ENCODE measurements at regions not wholly inside any gene's neighbourhood (a gene's known extent, or its start where the extent isn't known, plus 50 kb on each side); places are given as distances from the start of the nearest gene placed in this dataset.

DNA sequence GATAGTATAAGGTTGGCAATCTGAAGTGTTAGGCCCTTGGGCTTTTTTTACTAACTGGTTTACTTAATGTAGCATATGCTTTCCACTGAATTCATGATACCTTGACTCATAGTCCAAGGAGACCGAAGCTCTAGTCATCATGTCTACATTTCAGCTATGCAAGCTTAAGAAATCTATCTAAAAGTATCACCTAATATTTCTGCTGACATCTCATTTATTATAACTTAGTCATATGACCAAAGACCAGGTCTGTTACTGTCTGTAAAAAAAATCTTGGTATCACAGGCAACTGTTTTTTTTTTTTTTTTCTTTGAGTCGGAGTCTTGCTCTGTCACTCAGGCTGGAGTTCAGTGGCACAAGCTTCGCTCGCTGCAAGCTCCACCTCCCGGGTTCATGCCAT lies 814.0 kb upstream of the NDST4 start:
- Mint-ChIP-seq H3K36me3 (ENCODE audit: insufficient read depth in 1 of 3, low read depth in 3 of 3) (no peaks in the 10 kb centered on the region), H3K27me3 (ENCODE audit: low read depth) (no peaks in the 10 kb centered on the region), H3K4me3 (no peak overlapping the region), H3K4me1 (no peaks in the 10 kb centered on the region), H3K27ac (no peak overlapping the region), H3K9me3 (no peaks in the 10 kb centered on the region)
- Histone ChIP-seq H3K14ac (ENCODE audit: insufficient read depth, low read length) (no peak overlapping the region), H4K8ac (replicated peaks; ENCODE audit: insufficient read length, low read depth, low read length) (no peak overlapping the region), H2BK15ac (ENCODE audit: low read depth, low read length) (no peak overlapping the region), H2BK12ac (ENCODE audit: insufficient read length, low read depth, low read length) (no peak overlapping the region), H3K79me1 (ENCODE audit: insufficient read depth, low read depth, low read length, poor library complexity, severe bottlenecking) (no peaks in the 10 kb centered on the region), H2BK5ac (ENCODE audit: insufficient read length, low read length) (no peak overlapping the region), H3K4ac (ENCODE audit: low read depth, low read length) (no peak overlapping the region), H3K4me1 (ENCODE audit: insufficient read depth, low read length) (no peaks in the 10 kb centered on the region), H2BK120ac (ENCODE audit: low read depth, low read length, poor library complexity, severe bottlenecking) (no peak overlapping the region), H3K79me2 (ENCODE audit: insufficient read depth, low read length) (no peaks in the 10 kb centered on the region), H4K5ac (ENCODE audit: insufficient read length, low read depth, low read length) (no peak overlapping the region), H3K4me2 (ENCODE audit: insufficient read depth, insufficient read length, low read length) (no peak overlapping the region), H4K20me1 (ENCODE audit: control insufficient read depth, insufficient read depth, insufficient read length) (no peaks in the 10 kb centered on the region), H2AK5ac (ENCODE audit: insufficient read length, low read length) (no peak overlapping the region), H3K27ac (ENCODE audit: insufficient read length, low read depth, low read length) (no peak overlapping the region), H3K23me2 (ENCODE audit: insufficient read length, low read depth, low read length, poor library complexity, severe bottlenecking) (no peaks in the 10 kb centered on the region), H2AFZ (ENCODE audit: low read length) (no peak overlapping the region), H3K27me3 (ENCODE audit: insufficient read depth, low read length) (no peaks in the 10 kb centered on the region), H3K9me3 (ENCODE audit: control insufficient read depth, low read depth, low read length) (no peaks in the 10 kb centered on the region), H2BK20ac (ENCODE audit: low read depth, low read length, poor library complexity, severe bottlenecking) (no peak overlapping the region), H3K56ac (ENCODE audit: insufficient read length, low read depth, low read length) (no peak overlapping the region), H3K18ac (ENCODE audit: insufficient read length, low read depth, low read length) (no peak overlapping the region), H3K9ac (ENCODE audit: extremely low read depth, insufficient read length, low read length) (no peak overlapping the region), H3T11ph (ENCODE audit: low read length) (no peak overlapping the region), H4K91ac (ENCODE audit: insufficient read length, low read depth, low read length) (no peak overlapping the region), H3K23ac (ENCODE audit: insufficient read length, low read depth, low read length) (no peak overlapping the region)
- WGBS (ENCODE audit: extremely low coverage, insufficient read length, low lambda C conversion rate): no CpG with 5 or more reads among the region's 5 CpGs
- DNase-seq: no peak
- TF ChIP-seq, protein P1, sequence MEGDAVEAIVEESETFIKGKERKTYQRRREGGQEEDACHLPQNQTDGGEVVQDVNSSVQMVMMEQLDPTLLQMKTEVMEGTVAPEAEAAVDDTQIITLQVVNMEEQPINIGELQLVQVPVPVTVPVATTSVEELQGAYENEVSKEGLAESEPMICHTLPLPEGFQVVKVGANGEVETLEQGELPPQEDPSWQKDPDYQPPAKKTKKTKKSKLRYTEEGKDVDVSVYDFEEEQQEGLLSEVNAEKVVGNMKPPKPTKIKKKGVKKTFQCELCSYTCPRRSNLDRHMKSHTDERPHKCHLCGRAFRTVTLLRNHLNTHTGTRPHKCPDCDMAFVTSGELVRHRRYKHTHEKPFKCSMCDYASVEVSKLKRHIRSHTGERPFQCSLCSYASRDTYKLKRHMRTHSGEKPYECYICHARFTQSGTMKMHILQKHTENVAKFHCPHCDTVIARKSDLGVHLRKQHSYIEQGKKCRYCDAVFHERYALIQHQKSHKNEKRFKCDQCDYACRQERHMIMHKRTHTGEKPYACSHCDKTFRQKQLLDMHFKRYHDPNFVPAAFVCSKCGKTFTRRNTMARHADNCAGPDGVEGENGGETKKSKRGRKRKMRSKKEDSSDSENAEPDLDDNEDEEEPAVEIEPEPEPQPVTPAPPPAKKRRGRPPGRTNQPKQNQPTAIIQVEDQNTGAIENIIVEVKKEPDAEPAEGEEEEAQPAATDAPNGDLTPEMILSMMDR (conservative IDR thresholded peaks at IDR 0.05): no peak
